Mammary epithelial cell (primary cell): ENCODE measurements at regions not wholly inside any gene's neighbourhood (a gene's known extent, or its start where the extent isn't known, plus 50 kb on each side); places are given as distances from the start of the nearest gene placed in this dataset.

Source experiments
- CTCF ChIP-seq, 2 donors: IDR thresholded peaks in 1 of 2; conservative IDR thresholded peaks in 1 of 2; 2 replicates each; pipeline ENCODE4 v1.5.1; 2011 to 2012; ENCODE audit warnings: inconsistent platforms in 2 of 2, low read length in 2 of 2, mild to moderate bottlenecking in 2 of 2, control low read depth in 1 of 2, low read depth in 1 of 2; ENCODE audit not compliant: insufficient read depth in 1 of 2; ENCODE audit errors: extremely low read depth in 1 of 2
- EZH2 ChIP-seq: IDR thresholded peaks from 2 replicates; pipeline ENCODE4 v1.6.1; 2012; ENCODE audit warnings: low read length, inconsistent platforms, borderline replicate concordance

- no peak for TF ChIP-seq CTCF (conservative IDR thresholded peaks at IDR 0.05 in 1 of 2, IDR thresholded peaks at IDR 0.05 in 1 of 2; ENCODE audit: extremely low read depth in 1 of 2, insufficient read depth in 1 of 2, low read depth in 1 of 2, low read length in 2 of 2)
- no peak for TF ChIP-seq EZH2
Observed at GRCh38 chr15:98441599-98441998, 206.7 kb upstream of the IGF1R start.
